NCI-H2107 treated with DMSO at 0.1 percent for 48 hours (cell line): ENCODE measurements at regions not wholly inside any gene's neighbourhood (a gene's known extent, or its start where the extent isn't known, plus 50 kb on each side); places are given as distances from the start of the nearest gene placed in this dataset.

Experiments
- DNase-seq: peaks from one replicate; lab custom pipeline; 2025; ENCODE audit not compliant: unreplicated experiment; lab: John Stamatoyannopoulos, UW

DNA sequence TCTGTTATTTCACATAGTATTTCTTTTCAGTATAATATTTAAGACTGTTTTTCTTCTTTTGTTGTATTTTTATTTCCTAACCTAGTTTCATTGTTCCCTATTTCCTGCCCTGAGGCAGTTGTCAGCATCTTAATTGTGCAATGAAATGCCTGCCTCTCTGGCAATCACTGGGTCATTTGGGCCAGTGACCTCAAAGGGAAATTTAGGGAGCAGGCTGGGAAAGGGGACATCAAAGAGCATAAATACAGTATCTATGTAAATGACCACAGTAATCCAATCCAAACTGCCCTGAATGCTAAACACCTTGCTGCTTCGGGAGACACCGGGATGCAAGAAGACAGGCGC, 147.8 kb downstream of the TLR5 start:
- DNase-seq: no peak

DNA sequence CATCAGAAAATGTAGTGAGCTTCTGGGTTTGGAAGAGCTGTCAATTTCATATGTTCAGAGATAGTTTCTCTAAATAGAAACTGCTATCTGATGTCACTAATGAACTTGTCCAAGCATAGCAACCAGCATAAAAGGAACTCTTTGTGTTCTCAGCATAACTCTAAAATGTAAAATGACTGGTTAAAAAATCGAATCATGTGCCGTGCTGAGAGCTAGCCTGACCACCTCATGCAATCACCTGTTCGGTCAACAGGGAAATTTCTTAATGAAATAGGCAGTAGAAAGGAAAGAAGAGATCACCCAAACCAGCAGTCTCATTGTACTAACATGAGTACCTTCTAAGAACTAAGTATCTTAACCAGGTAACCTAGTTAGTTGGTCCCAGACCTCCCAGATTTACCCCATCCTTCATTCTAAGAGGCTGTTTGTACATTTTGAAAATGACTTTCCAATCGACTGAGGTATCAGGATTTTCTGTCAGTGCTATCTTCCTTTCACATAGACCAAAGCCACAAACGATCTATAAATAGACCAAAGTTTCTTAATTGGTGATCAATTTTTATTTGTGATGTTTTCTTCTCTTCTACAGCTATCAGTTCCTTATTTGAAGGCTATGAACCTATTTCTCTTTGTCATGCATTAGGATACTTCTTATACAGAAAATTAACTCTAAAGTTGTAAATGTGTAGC, 147.3 kb downstream of the TLR5 start:
- no peak for DNase-seq

DNA sequence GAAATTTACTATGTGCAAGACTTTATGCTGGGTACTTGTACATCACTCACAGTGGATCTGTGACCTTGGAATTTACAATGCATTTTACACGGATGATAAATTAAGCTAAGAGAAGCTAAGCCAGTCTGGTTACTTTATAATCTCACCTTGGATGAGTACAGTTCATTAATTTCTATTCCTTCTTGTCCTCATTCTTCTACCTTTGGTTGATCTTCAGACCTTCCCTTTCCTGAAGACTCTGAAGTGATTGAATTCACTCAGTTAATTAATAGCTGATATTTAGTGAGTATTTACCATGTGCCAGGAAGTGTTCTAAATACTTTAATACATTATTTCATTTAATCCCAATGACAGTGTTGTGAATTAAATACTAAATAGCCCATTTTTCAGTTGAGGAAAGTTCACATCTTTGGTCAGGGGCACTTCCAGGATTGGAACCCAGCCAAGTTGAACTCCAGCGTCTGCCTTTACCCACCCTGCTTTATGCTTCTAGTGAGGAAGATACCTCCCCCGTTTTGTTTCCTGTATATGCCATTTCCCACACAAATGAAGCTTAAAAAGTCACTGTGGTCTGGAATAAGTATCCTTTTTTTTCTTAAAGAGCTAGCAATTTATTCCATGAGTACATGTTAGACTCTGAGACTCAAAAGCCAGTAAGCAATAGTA, 146.6 kb downstream of the TLR5 start:
- DNase-seq: no peak

DNA sequence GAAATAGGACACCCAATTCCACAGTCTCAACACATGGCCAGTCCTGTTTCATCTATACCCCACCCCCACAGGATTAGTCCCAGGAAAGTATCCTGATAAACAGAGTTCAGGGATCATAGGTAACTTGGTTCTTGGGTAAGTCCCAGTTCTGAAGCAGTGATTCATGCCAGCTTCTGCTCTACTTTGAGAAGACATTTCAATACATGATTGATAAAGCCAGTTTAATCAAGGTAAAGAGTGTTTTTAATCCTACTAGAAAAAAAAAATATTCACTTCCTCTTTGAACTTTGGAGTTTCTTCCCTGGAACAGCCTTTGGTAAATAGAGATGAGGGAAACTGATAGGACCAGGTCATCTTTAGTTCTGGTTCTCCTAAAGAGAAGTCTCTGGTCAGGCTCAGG, 142.4 kb downstream of the TLR5 start:
- DNase-seq: no peak

DNA sequence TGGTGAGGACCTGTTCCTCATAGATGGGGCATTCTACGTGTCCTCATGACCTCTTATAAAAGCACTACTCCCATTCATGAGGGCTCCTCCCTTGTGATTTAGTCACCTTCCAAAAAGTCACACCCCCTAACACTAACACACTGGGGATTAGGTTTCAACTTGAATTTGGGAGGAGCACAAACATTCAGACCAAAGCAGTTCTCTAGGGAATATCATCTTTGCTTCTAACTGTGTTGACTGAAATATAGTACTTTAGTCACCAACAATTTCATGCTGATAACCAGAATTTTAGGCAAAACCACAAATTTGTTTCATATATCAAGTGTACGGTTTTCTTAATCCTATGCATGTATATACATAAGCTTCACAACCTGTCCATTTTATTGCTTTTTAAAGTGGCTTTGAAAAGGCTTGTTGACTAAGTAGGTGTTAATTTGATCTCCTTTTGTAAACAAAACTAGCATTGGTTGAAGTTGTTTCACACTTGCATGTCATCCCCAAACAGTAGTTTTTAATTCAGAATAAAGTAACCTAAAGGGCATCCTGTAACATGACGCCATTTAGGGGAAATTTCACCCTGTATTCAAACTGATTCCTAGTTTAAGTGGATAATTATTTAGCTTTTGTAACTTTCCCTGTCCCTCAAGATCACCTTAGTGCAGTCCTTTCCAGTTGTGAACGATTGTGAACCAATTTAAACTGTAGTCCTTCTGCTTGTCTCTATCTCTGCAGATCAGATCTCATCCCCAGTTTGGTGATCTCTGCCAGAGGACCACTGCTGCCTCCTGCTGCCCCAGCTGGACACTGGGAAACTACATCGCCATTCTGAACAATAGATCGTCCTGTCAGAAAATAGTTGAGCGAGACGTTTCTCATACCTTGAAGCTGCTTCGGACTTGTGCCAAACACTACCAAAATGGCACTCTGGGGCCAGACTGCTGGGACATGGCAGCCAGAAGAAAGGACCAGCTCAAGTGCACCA, 141.1 kb downstream of the TLR5 start:
- peak; percentile 95 for DNase-seq

DNA sequence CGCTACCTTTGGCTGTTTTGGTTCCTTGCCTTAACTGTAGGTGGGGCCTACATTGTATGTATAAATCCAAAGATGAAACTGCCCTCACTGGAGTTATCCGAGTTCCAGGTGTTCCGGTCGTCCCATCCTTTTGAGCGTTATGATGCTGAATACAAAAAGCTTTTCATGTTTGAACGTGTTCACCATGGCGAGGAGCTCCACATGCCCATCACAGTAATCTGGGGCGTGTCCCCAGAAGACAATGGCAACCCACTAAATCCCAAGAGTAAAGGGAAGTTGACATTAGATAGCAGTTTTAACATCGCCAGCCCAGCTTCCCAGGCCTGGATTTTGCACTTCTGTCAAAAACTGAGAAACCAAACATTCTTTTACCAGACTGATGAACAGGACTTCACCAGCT, 139.5 kb downstream of the TLR5 start:
- DNase-seq: no peak

DNA sequence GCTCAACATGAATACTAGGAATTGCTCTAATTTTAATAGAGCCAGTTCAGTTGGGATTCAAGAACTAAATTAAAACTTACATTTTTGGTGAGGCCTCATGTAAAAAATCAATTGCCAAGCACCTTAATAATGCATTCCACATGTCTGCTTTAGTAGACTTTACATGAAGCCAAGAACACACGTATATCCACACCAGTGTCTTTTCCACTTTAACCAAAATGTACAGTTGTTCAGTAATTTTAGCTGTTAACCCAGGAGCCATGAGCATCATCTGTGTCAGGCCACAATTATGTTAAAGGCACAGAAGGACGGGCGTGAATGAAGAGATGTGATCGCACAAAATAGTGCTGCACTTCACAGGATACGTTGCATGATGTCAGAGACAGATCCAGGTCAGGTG, 136.7 kb downstream of the TLR5 start:
- DNase-seq: no peak

DNA sequence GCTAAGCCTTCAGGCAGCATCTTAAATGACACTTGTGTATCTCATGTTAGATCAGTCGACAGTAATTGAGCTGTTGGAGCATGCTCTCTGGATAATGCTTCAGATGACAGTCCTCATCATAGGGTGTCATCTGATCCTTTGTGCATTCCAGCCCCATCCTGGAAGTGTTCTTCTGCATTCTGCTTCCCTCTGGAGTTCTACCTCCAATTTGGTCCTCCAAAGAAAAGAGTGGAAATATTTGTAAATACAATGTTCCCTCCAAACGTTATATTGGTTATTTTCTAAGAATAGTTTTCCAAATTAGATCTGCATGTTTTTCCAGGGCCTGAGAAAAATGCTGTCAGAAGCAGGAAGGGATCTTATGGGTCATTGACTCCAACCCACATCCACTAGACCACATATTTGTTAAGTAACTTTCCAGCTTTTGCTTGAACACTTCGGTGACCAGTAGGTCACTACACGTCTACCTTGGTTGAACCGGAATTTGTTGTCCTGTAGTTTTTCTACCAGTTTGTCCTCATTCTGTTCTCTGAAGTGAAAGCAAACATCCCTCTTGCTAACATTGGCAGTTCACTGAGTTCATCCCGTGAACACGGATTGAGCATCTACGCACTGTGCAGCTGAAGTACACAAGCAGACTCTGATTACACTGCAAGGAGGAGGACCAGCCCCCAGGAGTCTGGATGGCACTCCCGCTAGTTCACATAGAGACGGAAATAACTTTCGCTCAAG, 136.0 kb downstream of the TLR5 start:
- DNase-seq: no peak

DNA sequence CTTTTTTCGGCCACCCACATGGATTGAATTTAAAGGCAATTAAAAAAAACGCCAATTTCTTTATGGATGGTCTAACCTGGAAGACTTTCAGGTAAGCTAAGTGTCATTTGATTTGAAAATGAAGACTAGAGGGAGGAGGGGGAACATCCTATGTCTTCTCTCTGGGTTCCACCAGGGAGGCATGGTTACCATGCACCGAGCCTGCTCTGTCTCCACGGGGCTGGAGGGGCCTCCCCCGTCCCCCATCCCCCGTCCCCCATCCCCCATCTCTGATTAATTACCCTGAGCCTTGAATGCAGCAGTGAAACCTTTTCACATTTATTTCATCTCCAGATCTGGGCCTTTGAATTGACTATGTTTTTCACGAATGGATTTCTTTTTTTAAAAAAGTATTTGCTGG, 135.1 kb downstream of the TLR5 start:
- DNase-seq: no peak

DNA sequence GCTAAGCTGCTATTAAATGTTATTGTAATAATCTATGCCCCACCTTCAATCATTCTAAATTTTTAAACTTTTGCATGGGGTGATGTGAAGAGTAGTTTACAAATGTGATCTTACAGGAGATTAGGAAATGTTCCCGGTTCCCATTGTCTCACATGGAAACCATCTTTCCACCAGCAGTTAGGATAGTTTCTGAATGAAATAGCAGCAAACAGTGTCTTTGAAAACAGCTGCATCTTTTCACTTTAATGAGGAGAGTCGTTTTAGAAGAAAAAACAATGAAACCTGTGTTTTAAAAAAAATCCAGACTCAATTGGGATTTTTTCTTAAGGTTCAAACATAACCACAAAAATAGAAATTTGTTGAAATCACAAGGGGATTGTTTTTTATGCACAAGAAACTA, 134.2 kb downstream of the TLR5 start:
- DNase-seq: no peak

DNA sequence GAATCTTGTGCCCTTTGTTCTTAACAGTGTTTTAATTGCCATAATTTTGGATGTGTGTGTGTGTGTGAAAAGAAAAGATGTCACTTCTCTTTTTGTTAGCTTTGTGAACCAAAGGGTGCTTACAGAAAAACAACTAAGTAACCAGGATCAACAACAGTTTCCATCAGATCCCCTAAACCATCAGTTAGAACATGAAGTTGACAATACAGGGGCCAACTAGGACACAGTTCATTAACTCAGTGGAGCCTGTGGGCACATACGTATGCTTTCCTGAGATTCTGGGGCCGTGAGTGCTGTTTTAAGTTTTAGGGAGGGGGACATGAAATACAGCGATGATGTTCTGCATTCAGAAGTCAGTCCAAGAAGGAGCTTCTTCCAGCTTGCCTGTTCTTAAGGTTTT, 133.6 kb downstream of the TLR5 start:
- DNase-seq: no peak

DNA sequence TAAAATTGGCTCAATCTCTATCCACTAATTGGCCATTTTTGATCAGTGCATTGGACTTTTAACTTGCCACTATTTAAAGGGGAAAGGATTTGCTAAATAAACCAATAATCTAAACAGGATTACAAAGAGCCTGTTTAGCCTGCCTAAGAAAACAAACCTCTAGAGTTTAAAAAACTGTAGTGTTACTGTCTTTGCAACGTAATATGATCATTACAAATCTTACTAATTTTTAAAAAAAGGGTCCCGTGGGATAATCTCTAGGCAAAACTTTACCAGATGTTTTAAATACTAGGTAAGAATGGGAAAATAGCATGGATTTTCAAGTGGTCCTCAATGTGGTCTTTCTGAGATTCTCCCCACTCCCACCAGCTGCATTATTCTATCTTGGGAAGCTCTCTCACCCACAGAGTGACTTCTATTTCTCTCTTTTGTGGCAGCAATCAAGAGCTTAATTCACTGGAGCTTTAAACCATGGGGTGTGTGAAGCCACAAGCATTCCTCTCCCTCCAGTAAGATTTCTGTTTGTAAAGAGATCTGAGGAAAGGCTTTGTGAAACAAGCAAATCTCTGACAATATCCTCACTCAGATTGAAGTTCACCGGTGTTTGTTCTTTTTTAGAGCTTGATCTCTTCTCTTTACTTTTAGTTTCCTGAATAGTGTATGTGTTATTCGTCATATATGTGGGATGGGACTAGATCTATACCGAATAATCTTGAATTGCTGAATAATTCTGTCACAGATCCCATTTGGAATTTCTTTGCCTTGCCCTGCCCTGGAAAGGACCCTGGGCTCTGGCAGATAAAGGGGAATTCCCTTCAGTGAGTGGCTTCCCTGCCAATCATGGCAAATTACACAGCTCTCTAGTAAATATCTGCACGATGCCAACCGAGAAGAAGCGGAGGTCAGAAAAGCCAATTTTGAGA, 132.2 kb downstream of the TLR5 start:
- peak; percentile 39 for DNase-seq

DNA sequence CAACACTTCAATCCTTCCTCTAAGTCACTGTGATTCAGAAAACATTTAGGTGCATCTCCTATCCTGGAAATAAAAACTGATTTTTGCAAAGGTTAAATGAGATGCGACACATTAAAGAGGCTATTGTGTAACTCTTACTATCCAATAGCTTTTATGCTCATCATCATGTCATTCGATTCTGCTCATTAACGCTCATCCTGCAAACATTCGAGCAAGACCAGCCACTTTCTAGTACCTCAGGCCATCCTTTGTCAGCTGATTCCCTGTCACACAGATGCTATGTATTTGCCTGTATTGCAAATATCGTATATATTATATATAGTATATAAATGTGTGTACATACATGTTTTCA, 131.6 kb downstream of the TLR5 start:
- DNase-seq: no peak

DNA sequence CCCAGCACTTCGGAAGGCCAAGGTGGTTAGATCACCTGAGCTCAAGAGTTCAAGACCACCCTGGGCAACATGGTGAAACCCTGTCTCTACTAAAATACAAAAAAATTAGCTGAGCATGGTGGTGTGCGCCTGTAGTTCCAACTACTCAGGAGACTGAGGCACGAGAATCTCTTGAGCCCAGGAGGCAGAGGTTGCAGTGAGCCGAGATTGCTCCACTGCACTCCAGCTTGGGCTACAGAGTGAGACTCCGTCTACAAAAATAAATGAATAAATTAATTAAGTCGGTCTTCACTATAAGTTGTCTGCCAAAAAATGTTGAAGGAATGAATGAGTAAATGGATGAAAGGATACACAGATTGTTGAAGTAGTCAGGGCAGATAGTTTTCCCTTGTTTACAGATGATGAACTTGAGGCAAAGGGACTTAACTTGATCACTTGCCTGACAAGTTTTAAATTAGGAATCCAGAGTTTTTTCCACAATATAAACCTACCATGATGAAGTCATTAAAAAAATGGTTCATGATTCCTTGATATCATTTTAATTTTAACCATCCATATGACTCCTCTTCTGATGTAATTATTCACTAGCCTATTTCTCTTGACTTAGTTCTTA, 130.8 kb downstream of the TLR5 start:
- no peak for DNase-seq

DNA sequence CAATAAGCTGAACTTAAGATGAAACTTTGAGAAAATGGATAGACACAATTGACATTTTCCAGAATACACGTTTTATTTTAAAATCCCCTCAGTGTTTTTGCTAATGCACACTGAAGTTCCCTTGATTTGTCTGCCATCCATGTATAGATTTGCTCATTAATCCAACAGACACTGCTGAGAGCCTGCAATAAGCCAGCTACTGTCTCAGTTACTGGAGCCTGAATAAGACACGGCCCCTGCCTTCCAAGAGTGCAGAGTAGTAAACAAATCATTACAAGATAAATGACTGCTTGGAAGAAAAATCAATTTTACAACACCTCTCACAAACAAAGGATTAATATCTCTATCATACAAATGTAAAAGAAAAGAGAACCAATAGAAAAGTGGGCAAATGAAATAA, 130.1 kb downstream of the TLR5 start:
- no peak for DNase-seq

DNA sequence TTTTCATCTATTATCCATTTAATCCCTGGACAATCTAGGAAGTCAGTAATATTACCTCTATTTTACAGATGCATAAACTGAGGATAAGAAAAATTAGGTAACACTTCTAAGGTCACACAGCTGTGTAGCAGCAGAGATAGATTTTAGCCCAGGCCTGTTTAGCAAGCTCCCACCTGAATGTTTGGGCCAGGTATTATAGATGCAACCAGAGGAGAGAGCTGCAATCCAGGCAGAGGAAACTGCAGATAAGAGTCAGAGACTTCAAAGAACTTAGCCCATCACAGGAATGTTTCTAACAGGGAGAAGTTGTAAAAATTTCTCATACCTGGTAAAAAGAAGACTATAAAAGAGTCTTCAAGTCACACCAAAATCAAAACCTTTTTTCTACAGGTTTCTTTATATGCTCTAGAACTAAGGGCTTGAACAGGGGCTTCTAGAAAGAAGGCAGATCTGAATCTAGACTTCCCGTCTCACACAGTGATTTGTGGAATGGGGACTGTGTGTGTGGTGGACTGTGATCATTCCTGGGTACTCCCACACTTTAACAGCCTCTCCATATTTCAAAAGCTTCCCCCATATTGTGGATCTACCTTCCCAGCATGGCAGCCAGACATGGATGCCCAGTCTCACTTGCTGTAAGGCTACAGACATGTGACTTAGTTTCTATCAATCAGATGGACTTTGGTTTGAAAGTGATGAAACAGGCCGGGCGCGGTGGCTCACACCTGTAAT, 128.7 kb downstream of the TLR5 start:
- DNase-seq: no peak

DNA sequence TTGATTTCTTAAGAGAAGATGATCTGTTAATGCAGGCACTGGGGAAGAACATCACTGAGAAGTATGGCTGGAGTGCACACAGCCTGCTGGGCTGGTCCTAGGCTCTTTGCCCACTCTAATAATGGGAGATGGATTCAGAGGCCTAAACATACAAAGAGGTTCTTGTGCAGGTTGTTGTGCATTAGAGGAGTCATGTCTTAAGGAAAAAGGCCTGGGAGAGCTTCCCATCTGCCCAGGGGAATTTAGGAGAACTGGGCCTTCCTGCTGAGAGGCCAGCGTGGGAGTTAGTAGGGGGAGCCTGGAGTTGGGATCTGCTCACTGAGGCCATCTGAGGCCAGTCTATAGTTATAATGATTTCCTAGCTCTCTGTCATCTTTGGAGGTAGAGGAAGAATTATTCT, 126.7 kb downstream of the TLR5 start:
- no peak for DNase-seq

DNA sequence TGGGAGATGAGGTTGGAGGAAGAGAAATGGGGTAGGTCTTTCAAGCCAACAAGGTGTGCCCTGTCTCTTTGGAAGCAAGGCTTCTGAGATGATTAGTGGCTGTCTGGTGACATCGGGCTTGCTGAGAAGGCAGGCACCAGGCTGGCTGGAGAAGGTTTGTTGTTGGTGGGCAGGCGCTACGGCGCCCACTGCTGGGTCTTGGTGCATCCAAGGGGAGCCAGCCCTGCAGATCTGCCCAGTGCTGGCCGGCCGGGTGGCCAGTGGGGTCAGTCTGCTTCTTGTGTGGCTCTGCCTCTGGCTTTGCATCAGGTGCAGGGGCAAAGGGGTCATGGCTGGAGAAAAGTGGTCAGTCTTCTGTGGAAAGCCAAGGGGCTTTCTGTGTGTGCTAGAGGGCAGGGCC, 126.2 kb downstream of the TLR5 start:
- DNase-seq: no peak

DNA sequence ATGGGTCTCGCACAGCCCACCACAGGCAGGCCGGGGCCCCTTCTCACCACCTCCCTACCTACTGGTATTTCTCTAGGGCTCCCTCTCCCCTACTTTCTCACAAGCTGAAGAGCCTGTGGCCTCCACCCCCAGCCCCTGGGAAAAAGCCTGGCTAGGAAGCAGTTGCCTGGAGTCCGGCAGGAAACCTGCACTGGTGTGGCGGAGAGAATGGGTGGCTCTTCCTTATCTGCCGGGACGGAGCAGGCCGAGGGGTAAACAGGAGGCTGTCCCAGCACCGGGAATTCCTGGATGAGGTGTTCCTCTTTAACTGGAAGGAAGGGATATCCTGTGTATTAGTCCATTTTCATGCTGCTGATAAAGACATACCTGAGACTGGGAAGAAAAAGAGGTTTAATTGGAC, 125.8 kb downstream of the TLR5 start:
- DNase-seq: no peak
